ENCODE measurements at regions not wholly inside any gene's neighbourhood (a gene's known extent, or its start where the extent isn't known, plus 50 kb on each side); places are given as distances from the start of the nearest gene placed in this dataset.
A peak's percentile ranks its signal among the peaks of the same experiment; 100 is the strongest.

DNA sequence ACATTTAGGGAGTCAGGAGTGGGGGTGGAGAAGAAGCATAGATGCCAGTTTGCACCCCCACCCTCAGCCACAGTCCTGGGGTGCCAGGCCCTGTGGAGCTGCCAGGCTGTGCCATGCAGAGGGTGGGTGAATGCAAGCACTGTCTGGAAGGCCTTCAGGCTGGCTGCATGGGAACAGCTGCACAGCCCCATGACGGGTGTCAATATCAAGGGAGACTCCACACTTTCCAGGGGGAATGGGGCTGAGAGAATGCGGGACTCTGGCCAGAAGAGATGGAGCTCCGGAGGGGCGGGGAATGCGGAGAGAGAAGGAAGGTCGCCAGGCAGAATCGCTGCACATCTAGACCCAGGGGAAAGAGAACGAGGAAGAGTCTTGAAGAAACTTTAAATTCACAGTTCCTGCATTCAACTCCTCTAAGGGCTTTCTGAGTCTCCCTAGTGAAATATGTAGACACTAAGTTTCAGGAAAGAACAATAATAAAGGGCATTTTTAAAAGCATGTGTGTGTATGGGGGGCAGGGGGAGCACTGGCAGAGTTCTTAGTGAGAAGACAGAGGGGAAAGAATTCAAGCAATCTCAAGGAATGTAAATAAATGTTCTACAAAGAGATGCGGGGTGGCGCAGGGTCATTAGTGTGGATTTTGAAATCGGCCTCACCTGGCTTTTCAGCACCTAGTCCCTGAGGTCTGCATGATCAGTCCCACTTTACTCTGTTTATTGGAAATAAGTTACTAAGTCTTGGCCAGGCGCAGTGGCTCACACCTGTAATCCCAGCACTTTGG, 59.1 kb downstream of the BOD1 start:
- DNase-seq (ENCODE audit: low spot score) = no peak

DNA sequence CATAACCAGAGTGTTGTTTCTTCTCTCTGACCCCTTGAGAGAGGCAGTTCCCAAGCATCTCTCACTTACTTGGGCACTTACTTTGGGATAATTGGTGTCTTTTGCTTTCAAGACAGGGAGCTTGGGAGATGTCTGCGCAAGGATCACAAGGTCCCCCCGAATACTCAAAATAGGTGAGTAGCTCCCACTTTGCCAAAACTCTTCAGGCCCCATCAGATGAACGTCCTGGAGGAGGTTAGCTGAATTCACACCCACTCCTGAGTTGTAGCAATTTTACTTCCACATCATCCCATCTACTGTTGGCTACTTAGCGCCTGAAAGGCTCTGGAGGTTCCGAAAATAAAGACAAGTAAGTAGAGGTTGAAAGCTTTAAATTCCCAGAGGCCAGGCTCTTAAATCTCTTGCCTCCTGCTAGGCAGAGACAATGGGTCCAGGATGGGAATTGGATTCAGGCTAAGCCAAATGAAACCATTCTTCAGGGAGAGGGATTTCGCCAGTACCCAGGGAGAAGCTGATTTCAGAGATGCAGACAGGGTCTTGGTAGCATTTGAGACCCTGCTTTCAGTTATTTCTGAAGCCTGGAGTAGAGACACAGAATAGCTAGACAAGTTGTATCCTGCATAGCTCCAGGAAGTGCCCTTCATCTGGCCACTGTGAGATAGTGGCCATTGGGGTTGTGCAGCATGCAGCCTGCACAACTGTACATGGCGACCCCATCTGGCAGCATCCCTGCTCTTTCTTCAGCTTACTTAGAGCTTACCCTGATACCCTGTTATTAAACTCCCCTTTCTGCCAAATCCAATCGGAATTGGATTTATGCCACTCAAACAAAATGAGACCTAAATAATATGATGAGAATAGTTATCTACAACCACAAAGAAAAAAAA, 60.1 kb downstream of the BOD1 start:
- no peak for DNase-seq (ENCODE audit: low spot score)

DNA sequence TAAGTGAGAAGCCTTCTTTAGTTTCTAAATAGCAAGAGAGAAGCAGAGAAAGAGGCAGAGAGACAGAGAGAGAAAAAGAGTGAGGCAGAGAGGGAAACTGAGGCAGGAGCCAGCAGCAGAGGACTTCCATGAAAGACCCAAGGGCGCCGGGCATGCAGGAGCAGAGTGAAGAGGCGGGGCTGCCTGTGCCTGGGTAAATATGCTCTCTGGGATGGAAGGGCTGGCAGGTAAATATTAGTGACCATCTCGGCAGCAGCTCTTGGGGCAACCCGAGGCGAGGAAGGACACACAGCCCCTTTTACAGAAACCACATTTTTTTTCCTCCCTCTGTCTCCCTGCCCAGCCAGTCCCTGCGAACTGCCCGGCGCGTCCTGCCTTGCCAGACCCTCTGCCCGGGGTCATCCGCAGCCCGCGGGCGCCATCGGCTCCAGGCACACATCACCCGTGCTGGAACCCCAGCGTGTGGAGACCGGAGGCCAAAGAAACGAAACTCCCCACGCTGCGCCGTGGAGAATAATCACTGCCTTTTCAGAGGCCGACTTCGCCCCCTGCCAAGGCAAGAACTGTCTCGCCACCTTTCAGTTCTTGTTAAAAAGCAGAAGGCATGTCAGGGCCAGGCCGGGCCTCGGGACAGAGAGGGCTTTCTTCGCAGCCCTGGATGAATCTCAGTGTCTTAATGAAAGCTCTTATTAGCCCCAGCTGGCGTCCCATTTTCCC, 61.3 kb downstream of the BOD1 start:
- peak; percentile 9 for DNase-seq (ENCODE audit: low spot score)

DNA sequence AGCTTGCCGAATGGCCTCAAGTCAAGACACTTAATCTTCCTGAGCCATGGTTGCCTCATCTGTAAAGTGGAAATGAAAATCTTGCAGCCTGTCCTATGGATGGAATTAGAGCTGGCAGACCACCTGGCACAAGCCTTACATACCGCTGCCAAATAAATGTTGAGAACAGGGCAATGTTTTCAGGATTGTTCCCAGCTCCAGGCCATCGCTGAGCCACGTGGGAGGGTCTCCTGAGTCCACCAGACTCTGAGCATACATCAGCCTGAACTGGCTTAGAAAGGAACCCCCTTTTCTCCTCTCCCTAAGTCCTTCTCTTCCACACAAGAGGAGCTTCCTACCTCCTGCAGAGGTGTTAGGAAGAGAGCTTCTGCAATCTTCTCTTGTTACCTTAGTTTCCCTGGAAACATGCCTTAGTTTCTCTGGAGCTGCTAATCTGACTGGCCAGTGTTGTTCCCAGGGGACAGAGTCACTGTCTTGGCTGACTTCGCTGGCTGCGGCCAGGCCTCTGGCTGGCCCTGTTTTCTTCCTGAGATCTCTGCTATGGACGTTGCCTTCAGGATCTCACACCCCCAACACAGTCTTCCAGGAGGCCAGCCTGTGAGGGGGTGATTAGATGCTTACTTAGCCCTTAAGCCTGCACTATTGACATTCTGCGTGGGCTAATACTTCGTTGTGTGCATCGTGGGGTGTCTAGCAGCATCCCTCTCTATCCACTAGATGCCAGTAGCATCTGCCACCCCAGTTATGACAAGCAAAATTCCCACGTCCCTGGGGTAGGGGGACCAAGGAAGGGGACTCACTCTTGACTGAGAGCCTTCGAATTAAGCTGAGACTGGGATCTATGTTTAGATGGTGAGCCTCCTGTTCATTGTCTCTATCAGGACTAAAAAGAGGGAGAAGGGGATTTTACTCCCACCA, 62.2 kb downstream of the BOD1 start:
- no peak for DNase-seq (ENCODE audit: low spot score)

DNA sequence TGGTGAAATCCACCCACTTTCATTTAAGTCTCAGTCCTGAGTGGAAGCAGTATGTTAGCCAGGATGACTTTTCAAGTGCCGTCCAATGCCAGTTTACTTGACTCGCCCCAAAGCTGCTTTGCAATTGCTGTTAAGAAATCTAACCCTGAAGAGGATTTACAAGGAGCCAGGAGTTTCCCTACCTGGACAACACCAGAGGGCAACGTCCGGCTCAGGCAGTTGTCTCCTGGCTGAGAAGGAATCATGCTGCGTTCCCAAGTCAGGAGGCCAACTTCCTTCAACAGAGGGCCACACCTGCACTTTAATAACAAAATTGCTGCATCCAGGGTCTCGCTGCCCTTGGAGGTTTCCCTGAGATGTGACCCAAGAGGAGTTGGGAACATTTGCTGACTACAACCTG, 65.8 kb downstream of the BOD1 start:
- DNase-seq (ENCODE audit: low spot score) = no peak

- peak; percentile 7 for DNase-seq (ENCODE audit: low spot score)
These were observed 66.8 kb downstream of the BOD1 start for GRCh38 chr5:173549644-173550043.

DNA sequence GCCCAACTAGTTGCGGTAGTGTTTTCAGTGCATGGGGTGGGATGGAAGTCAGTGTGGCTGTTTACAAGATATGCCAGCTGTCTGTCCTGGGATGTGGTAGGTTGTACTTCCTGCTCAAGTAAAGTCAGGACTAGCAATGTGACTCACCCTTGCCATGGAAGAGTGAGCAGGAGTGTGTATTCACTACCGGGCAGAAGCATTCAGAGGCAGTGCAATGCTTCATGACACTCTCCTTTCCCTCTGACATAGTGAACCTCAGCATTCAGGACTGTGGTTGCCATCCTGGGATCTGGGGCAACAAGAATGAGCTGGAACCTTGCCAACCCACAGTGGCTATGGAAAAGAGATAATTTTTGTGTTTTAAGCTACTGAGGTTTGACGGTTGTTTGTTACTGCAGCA, 68.9 kb downstream of the BOD1 start:
- no peak for DNase-seq (ENCODE audit: low spot score)

GRCh38 chr5:173542964-173543363, 73.5 kb downstream of the BOD1 start:
- DNase-seq (ENCODE audit: low spot score) = no peak

GRCh38 chr5:173542159-173542558, 74.3 kb downstream of the BOD1 start:
- no peak for DNase-seq (ENCODE audit: low spot score)

GRCh38 chr5:173538654-173539053, 77.8 kb downstream of the BOD1 start:
- DNase-seq (ENCODE audit: low spot score) = no peak

- DNase-seq (ENCODE audit: low spot score) = no peak
These were observed 78.4 kb downstream of the BOD1 start for GRCh38 chr5:173538018-173538417.

- DNase-seq (ENCODE audit: low spot score) = no peak
These were observed 79.2 kb downstream of the BOD1 start for GRCh38 chr5:173537228-173537627.

DNA sequence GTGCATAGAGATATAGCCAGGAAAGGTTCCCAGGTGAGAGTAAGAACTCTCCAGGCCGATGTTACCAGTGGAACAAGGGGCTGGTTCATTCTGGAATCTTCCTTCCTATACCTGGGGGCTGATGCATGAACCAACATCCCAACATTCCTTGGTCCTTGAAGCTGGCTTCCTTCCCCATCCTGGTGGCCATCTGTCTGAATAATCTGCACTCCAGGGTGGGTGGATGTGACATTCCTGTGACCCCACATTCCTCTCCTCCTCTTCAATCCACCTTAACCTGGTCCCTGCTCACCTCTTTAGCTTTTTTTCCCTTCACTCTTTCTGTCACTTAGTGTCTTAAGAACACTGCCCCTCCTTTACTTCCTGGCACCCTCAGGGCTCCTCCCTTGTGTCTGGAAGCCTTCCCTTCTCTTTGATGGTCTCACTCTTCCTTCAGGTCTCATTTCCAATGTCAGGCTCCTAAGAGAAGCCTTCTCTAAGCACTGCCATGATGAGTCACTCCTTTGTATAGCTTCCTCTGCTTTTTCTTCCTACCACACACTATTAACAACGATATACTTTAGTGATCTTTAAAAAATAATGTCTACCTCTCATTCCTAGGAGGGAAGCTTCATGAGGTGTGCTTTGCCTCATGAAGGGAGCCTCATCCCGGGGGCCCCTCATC, 80.3 kb downstream of the BOD1 start:
- peak; percentile 16 for DNase-seq (ENCODE audit: low spot score)

DNA sequence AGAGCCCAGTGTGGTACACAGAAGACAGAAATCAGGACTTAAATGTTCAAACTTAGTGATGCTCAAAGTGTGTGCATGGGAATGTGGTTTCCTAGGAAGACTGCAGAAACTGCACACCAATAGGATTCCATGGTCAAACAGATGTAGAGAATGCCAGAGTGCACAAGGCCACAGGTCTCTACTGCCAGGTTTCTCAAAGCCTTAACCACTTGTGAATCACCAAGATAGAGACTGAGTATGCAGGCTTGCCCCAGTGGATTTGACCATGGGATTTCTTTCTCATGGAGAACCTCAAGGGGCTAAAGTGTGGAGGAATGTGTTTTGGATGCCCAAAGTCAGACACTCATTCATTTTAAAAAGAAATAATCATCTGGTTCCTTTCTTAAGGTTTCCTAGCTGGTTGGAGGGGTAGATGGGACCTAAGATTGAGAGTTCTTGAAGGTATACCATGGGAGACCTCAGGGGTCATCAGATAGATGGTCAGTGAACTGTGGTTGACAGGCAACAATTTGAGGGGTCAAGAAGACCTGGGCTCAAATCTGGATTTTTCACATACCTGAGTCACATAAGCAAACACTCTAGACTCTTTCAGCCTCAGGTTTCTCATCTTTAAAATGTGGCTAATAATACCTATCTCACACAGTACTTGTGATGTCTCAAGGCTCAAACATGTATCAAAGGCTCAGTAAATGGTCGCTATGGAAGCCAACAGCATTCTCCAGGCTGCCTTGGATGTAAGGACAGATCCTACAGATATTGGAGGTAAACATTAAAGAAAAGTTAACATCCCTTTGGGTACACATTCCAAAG, 81.1 kb downstream of the BOD1 start:
- no peak for DNase-seq (ENCODE audit: low spot score)

DNA sequence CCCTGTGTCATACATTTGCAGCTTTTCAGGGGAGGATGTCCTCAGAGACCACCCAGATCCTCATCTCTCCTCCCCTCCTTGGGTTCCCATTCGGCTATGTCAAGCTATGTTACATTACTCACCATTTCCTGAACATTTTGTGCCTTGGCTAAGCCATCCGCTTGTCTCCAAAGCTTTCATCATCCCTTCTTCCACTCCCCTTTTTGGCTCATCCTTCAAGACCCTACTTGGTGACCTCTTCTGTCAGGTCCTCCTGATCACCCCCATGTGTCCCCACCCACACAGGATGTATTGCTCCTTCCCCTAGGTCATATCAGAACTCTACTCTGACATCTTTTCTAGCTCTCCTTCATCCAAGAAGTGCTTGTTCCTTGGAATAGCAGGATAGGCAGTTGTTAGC, 81.8 kb downstream of the BOD1 start:
- no peak for DNase-seq (ENCODE audit: low spot score)

- no peak for DNase-seq (ENCODE audit: low spot score)
These were observed 82.4 kb downstream of the BOD1 start for GRCh38 chr5:173534031-173534430.

GRCh38 chr5:173532689-173533250, 83.7 kb downstream of the BOD1 start:
- no peak for DNase-seq (ENCODE audit: low spot score)

- no peak for DNase-seq (ENCODE audit: low spot score)
These were observed 84.6 kb downstream of the BOD1 start for GRCh38 chr5:173531863-173532262.

DNA sequence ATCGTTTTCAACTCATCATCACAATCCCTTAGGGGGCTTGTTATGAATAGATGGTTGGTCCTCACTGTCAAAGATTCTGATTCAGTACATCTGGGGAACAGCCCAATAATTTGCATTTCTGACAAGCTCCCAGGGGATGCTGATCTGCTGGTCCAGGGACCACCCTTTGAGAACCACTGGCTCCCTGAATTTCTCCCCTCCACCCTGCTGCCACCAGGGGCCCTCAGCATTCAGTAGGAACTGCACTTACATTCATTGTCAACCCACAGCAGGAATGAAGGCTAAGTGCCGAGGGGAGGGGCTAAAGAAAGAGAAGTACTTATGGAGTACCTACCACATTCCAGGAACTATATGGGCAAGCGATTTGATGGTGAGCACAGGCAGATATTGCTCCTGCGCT, 85.9 kb downstream of the BOD1 start:
- no peak for DNase-seq (ENCODE audit: low spot score)

DNA sequence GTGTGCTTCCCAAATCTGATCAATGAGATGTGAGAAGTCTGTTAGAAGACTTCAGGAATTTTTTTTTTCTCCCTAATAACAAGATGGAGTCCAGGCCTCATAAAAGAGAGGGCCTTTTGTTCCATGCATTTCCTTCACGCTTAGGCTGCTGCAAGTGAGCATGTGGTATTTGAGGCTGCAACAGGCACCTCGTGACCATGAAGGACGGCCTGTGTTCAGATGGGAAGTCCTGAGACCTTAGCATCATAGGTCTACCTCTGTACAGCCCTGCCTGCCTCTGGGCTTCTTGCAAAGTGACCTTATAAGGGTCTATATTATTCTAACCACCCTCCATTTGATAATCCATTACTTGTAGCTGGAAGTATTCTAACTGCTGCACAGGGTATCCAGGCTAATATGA, 86.6 kb downstream of the BOD1 start:
- peak; percentile 17 for DNase-seq (ENCODE audit: low spot score)

Measured in COLO829 (cell line).